Body of pancreas (tissue), 4 donors: ENCODE measurements at regions not wholly inside any gene's neighbourhood (a gene's known extent, or its start where the extent isn't known, plus 50 kb on each side); places are given as distances from the start of the nearest gene placed in this dataset.

Source experiments
- ATAC-seq: fragments of 150-250 bp; one replicate; pipeline ENCODE4 v1.9.1; 2016
- DNase-seq, 4 donors: peaks; one replicate each; pipeline ENCODE4 v3.0.0-alpha.2; 2019
- H3K27ac ChIP-seq, 4 donors: fragments of 200-600 bp; sonication (generic); 1 replicate in 3 of 4; 2 replicates in 1 of 4; pipeline versions ENCODE4 v1.5.1 to v1.6.1; 2016 to 2019; ENCODE audit warnings: mild to moderate bottlenecking in 1 of 4, mixed read lengths in 1 of 4, moderate library complexity in 1 of 4
- H3K27me3 ChIP-seq, 2 donors: fragments of 200-600 bp; sonication (generic); one replicate each; pipeline ENCODE4 v1.6.0; 2016; ENCODE audit warnings: mild to moderate bottlenecking in 1 of 2
- H3K36me3 ChIP-seq, 2 donors: fragments of 200-600 bp; sonication (generic); replicated peaks in 1 of 2; 2 replicates each; pipeline ENCODE4 v1.5.1; 2016; ENCODE audit warnings: low read depth in 2 of 2; ENCODE audit not compliant: insufficient read depth in 1 of 2
- H3K4me1 ChIP-seq: fragments of 200-600 bp; sonication (generic); one replicate; pipeline ENCODE4 v1.6.0; 2016
- H3K4me3 ChIP-seq, 2 donors: fragments of 200-600 bp; sonication (generic); 1 replicate in 1 of 2; 2 replicates in 1 of 2; pipeline ENCODE4 v1.5.1; 2016 to 2019
- H3K9me3 ChIP-seq, 3 donors: fragments of 200-600 bp; sonication (generic); 1 replicate in 2 of 3; 2 replicates in 1 of 3; pipeline ENCODE4 v1.5.1; 2016
- CTCF ChIP-seq, 7 experiments: fragments of 450-650 bp in 4 of 7; fragments of 200-600 bp in 3 of 7; sonication (generic) in 3 of 7; IDR thresholded peaks; one replicate each; pipeline ENCODE4 v1.5.1; 2016 to 2019; ENCODE audit warnings: antibody characterized with exemption in 7 of 7
- POLR2A ChIP-seq, 3 donors: fragments of 450-650 bp; IDR thresholded peaks; one replicate each; pipeline ENCODE4 v1.6.1; 2016; ENCODE audit warnings: antibody characterized with exemption in 3 of 3, mild to moderate bottlenecking in 2 of 3
- WGBS, 2 donors: methylation state at CpG; one replicate each; pipeline ENCODE4 v1.1.5; 2017; 5-methylcytosine and 5-hydroxymethylcytosine counted together
- intact Hi-C: fragments of 100-400 bp; cut with DNase I; formaldehyde crosslinking; loops from one replicate; pipeline ENCODE4 v1.15.1; 2023

- 29 to 44% methylated on average over 10 of the region's 10 CpGs for WGBS, 2 donors
- Histone ChIP-seq H3K4me1 (peaks cover 10% of the 10 kb centered on the region), H3K36me3 (no peaks in the 10 kb centered on the region), H3K4me3 (no peak overlapping the region), H3K27ac (no peak overlapping the region), H3K27me3 (no peaks in the 10 kb centered on the region), H3K9me3 (peaks cover 0 to 9% (median 0%) of the 10 kb centered on the region in 3 donors)
- ATAC-seq = no peak
- TF ChIP-seq CTCF (IDR thresholded peaks at IDR 0.05) = no peak
- no peak for TF ChIP-seq POLR2A (IDR thresholded peaks at IDR 0.05)
- intact Hi-C loops = no loop called here
- peak in 2 of 4 donors; percentile 24 to 49 for DNase-seq
These were observed 110.2 kb upstream of the PIEZO2 start for GRCh38 chr18:11259469-11260150.

GRCh38 chr18:11258039-11258610, 108.8 kb upstream of the PIEZO2 start:
- DNase-seq (no peak), ATAC-seq (no peak)
- Histone ChIP-seq H3K27ac (no peak overlapping the region), H3K4me3 (no peak overlapping the region), H3K36me3 (no peaks in the 10 kb centered on the region), H3K9me3 (no peaks in the 10 kb centered on the region), H3K27me3 (no peaks in the 10 kb centered on the region), H3K4me1 (peaks cover 10% of the 10 kb centered on the region)
- intact Hi-C loops = no loop called here
- TF ChIP-seq CTCF (IDR thresholded peaks at IDR 0.05) (no peak), POLR2A (IDR thresholded peaks at IDR 0.05) (no peak)
- WGBS, 2 donors = 19 to 47% methylated on average over 1 of the region's 1 CpG

DNA sequence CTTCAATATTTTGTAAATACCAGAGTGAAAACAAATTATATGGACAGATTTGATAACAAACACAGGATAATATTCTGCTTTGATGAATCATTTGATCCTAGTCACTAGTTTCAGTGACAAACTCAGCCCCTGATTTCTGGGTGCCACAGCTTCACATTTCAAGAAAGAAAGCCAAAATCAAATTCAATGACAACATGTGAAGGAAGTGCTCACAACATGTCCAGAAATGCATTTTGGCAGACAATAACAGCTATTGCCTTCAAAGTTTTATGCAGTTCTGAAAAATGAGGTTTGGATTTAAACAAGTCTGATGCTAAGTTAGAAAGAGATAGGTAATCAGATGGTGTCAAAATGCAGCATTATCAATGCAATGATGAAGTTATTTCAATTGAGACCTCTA, 106.9 kb upstream of the PIEZO2 start:
- intact Hi-C loops = no loop called here
- Histone ChIP-seq H3K9me3 (no peaks in the 10 kb centered on the region), H3K4me1 (peaks cover 7% of the 10 kb centered on the region), H3K36me3 (no peaks in the 10 kb centered on the region), H3K27me3 (no peaks in the 10 kb centered on the region), H3K27ac (no peak overlapping the region), H3K4me3 (no peak overlapping the region)
- ATAC-seq (no peak), DNase-seq (no peak)
- no peak for TF ChIP-seq POLR2A (IDR thresholded peaks at IDR 0.05)
- TF ChIP-seq CTCF (IDR thresholded peaks at IDR 0.05) = no peak

DNA sequence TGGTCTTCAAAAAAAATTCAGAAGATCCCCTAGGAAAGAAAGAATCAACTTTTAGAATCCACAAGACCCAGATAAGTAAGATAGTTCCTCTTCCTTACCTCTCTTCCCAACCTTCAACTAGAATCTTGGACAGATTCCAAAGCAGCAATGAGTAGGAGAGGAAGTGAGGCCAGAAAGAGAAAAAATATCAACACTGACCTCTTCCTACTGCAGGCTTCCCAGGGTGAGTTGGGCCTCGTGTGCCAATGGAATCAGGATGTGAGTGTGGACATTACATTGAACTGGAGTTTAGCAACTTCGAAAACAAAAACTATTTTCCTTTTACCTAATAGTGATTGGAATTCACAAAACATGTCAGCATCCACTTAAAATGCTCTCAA, 102.5 kb upstream of the PIEZO2 start:
- intact Hi-C loops = no loop called here
- Histone ChIP-seq H3K27ac (no peak overlapping the region), H3K27me3 (no peaks in the 10 kb centered on the region), H3K4me1 (no peaks in the 10 kb centered on the region), H3K9me3 (no peaks in the 10 kb centered on the region), H3K4me3 (no peak overlapping the region), H3K36me3 (no peaks in the 10 kb centered on the region)
- WGBS, 2 donors = 34 to 35% methylated on average over 2 of the region's 2 CpGs
- peak in 1 of 4 donors; percentile 6 for DNase-seq
- TF ChIP-seq CTCF (IDR thresholded peaks at IDR 0.05) = no peak
- TF ChIP-seq POLR2A (IDR thresholded peaks at IDR 0.05) = no peak
- ATAC-seq = no peak
